Stimulated activated CD4-positive, alpha-beta T cell treated with anti-CD3 and anti-CD28 coated beads, Interleukin-4, amount 100 ng/mL, for 24 hours (primary cell): ENCODE measurements at regions not wholly inside any gene's neighbourhood (a gene's known extent, or its start where the extent isn't known, plus 50 kb on each side); places are given as distances from the start of the nearest gene placed in this dataset.
"Not testable (repeated sequence)": the region's sequence is repeated elsewhere in the genome, so short reads cannot be mapped to it uniquely, and the experiment has no call there.

Experiments
- DNase-seq: peaks from one replicate; pipeline ENCODE4 v3.0.0-alpha.2; 2020

GRCh38 chr10:4632757-4633156 lies 193.2 kb upstream of the AKR1E2 start:
- no peak for DNase-seq

GRCh38 chr10:4626919-4627318 lies 199.1 kb upstream of the AKR1E2 start:
- DNase-seq, result no peak

GRCh38 chr10:4623757-4624420 lies 202.1 kb upstream of the AKR1E2 start:
- no peak for DNase-seq

GRCh38 chr10:4623200-4623599 lies 202.8 kb upstream of the AKR1E2 start:
- DNase-seq, result no peak

- no peak for DNase-seq
Observed at GRCh38 chr10:4622384-4622783, 203.6 kb upstream of the AKR1E2 start.

GRCh38 chr10:4617589-4617988 lies 208.4 kb upstream of the AKR1E2 start:
- no peak for DNase-seq

- DNase-seq, result no peak
Observed at GRCh38 chr10:4615042-4615441, 211.0 kb upstream of the AKR1E2 start.

- DNase-seq, result no peak
Observed at GRCh38 chr10:4609251-4609650, 216.8 kb upstream of the AKR1E2 start.

GRCh38 chr10:4607681-4608080 lies 218.3 kb upstream of the AKR1E2 start:
- no peak for DNase-seq

GRCh38 chr10:4606856-4607636 lies 219.0 kb upstream of the AKR1E2 start:
- no peak for DNase-seq

- no peak for DNase-seq
Observed at GRCh38 chr10:4602764-4603491, 223.1 kb upstream of the AKR1E2 start.

GRCh38 chr10:4599471-4599870 lies 226.5 kb upstream of the AKR1E2 start:
- no peak for DNase-seq

- DNase-seq, result not testable (repeated sequence)
Observed at GRCh38 chr10:4597898-4598297, 228.1 kb upstream of the AKR1E2 start.

GRCh38 chr10:4596951-4597350 lies 229.1 kb upstream of the AKR1E2 start:
- no peak for DNase-seq

GRCh38 chr10:4595719-4596319 lies 230.2 kb upstream of the AKR1E2 start:
- no peak for DNase-seq

GRCh38 chr10:4590807-4591206 lies 235.2 kb upstream of the AKR1E2 start:
- no peak for DNase-seq

- DNase-seq, result no peak
Observed at GRCh38 chr10:4588824-4589223, 237.2 kb upstream of the AKR1E2 start.

GRCh38 chr10:4587466-4587865 lies 238.5 kb upstream of the AKR1E2 start:
- DNase-seq, result no peak

- no peak for DNase-seq
Observed at GRCh38 chr10:4586776-4587175, 239.2 kb upstream of the AKR1E2 start.

- DNase-seq, result no peak
Observed at GRCh38 chr10:4581929-4582328, 244.1 kb upstream of the AKR1E2 start.

- no peak for DNase-seq
Observed at GRCh38 chr10:4579844-4580243, 246.2 kb upstream of the AKR1E2 start.

- no peak for DNase-seq
Observed at GRCh38 chr10:4576206-4576605, 249.8 kb upstream of the AKR1E2 start.

GRCh38 chr10:4569151-4569550 lies 256.9 kb upstream of the AKR1E2 start:
- no peak for DNase-seq

- no peak for DNase-seq
Observed at GRCh38 chr10:4568731-4569130, 257.3 kb upstream of the AKR1E2 start.
